Choroid plexus epithelial cell (primary cell): ENCODE measurements at regions not wholly inside any gene's neighbourhood (a gene's known extent, or its start where the extent isn't known, plus 50 kb on each side); places are given as distances from the start of the nearest gene placed in this dataset.

Source experiments
- DNase-seq: peaks from one replicate; pipeline ENCODE4 v3.0.0-alpha.2; 2010; ENCODE audit warnings: low read depth
- H3K4me3 ChIP-seq: 2 replicates; pipeline ENCODE4 v1.5.1; 2011; ENCODE audit warnings: low read depth, mild to moderate bottlenecking, control low read depth, low read length, moderate library complexity
- CTCF ChIP-seq: conservative IDR thresholded peaks from 2 replicates; pipeline ENCODE4 v1.5.1; 2011; ENCODE audit warnings: low read depth, mild to moderate bottlenecking, control low read depth, inconsistent platforms, low read length, moderate library complexity

DNA sequence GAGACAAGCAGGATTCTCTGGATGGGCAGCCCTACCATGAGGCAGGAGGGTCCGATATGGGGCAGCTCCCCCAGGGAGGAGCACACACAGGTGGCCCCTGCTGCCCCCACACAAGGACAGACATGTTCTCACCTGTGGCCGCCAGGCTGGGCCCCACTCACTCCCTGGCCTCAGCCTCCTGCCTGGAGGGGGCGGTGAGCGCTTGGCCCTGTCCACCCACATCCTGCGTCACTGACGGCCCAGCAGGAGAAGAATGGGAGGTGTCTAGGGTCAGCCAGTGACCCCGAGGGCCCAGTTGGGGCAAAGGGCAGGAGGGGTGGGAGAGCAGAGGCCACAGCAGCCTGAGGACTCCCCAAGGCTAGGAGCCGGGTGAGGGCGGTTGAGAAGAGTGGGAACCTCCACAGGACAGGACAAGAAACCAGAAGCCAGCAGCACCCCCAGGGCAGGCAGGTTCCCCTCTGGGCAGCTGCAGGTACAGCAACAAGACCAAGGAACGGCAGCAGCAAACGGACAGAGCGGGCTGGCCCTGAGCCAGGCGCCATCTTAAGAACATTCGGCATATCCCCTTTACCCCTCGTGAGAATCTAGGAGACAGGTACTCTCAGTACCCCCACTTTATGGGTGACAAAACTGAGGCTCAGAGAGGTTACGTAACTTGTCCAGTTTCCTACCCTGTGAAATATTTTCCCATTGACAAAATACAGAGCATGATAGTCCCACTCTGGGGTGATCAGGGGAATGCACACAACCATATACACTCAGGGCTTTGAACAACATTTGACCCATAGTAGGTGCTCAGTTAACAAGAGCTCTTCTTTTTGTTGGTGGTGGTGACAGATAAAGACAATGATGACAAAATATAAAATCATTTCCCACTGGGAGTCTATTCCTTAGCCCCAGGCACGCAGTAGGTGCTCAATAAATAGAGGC is 74.3 kb downstream of the NCOR2 start:
- no peak overlapping the region for H3K4me3 ChIP-seq
- TF ChIP-seq CTCF, result no peak
- peak; percentile 27 for DNase-seq

DNA sequence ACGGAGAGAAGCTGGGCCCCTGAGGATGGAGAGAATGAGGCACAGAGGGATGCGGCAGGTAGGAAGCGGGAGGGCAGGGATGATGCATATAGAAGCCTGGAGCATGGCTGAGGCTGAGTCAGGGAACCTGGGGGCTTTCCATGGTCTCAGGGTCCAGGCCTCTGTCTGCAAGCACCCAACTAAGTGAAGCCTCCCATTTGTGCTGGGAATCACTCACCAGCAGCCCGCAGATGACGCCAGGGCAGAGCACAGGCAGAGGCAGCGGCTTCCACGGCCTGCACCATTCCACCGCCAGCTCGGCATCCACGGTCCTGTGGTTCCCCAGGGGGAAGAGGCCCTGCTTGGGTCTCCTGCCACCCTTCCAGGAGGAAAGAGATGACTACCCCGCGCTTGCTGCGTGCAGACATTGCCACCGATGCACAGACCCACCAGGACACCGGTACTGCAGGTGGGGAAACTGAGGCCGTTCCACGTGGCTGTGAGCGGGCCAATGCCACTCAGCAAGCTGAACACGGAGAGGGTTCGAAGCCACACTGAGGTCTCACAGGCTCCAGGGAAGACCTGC is 75.5 kb downstream of the NCOR2 start:
- no peak overlapping the region for H3K4me3 ChIP-seq
- DNase-seq, result no peak
- TF ChIP-seq CTCF, result no peak

DNA sequence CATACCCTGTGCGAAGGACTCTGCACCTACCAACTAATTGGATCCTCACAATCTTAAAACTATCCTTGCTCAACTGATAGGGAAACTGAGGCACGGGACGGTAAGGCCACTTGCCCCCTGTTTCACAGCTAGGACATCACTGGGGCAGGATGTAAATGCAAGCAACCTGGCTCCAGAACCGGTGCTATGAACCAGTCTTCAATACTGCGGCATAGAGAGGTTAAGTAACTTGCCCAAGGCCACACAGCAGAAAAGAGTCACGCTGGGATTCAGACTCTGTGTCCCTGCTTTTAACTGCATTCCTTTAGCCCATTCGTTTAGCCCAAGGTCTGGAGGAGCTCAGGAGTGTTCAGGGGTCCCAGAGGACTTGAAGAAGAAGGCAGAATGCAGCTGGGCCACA is 76.1 kb downstream of the NCOR2 start:
- H3K4me3 ChIP-seq, result no peak overlapping the region
- TF ChIP-seq CTCF, result no peak
- DNase-seq, result no peak

DNA sequence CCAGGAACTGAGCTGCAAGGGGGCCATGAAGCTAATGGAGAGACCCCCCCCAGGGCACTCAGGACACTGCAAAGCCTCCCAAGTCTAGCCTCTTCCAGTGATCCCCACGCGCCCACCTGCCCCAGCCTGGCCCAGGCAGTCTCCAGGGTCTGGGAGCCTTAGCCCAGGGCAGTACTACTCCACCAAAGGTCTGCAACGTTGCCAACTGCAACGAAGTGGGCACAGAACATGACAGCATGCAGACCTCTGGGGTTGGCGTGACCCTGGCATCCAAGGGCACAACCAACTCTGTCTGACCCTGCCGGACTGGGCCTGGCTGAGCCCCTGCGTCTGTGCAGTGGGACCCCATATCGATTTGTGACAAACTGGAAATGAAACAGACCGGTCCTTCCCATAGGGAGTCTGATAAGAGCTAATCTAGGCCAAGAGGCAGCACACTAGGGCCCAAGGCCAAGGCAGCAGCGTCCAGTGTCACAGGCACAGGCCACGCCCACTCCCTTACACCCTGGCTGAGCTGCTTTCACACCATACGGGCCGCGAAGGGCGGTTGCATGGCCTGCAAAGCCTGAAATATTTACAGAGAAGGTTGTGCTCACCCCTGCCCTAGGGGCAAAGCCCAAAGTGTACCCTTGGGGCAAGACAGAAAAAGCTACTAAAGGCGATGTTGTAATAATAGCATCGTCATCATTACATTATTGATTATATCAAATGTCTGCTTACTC is 76.7 kb downstream of the NCOR2 start:
- H3K4me3 ChIP-seq, result no peak overlapping the region
- DNase-seq, result no peak
- no peak for TF ChIP-seq CTCF

GRCh38 chr12:124489915-124490583 is 77.4 kb downstream of the NCOR2 start:
- DNase-seq, result no peak
- no peak for TF ChIP-seq CTCF
- H3K4me3 ChIP-seq, result no peak overlapping the region

DNA sequence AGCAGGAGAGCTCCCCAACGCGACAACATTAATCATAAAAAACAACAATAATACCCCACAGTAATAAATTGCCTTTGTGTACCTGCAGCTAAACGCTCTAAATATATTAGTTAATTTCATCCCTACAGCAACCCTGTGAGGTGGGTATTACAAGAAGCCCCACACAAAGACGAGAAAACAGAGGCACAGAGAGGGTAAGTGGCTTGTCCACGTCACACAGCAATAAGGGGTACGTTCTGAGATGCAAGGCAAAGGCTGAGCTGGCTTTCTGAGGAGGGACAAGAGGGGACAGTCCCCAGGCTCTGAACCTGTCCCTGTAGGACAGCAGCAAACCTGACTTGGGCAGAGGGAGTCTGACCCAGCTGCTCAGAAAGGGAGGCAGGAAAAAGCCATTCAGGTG is 78.2 kb downstream of the NCOR2 start:
- no peak for DNase-seq
- no peak overlapping the region for H3K4me3 ChIP-seq
- TF ChIP-seq CTCF, result no peak
